ENCODE measurements at regions not wholly inside any gene's neighbourhood (a gene's known extent, or its start where the extent isn't known, plus 50 kb on each side); places are given as distances from the start of the nearest gene placed in this dataset.
"Not testable (repeated sequence)": the region's sequence is repeated elsewhere in the genome, so short reads cannot be mapped to it uniquely, and the experiment has no call there.

GRCh38 chr9:88628114-88628513 is 93.1 kb downstream of the NXNL2 start:
- Histone ChIP-seq H3K4me3 (ENCODE audit: low read length) (no peak overlapping the region), H3K27me3 (ENCODE audit: insufficient read depth, low read length, poor library complexity) (no peaks in the 10 kb centered on the region), H3K4ac (ENCODE audit: low read depth, low read length) (no peak overlapping the region), H3K79me2 (ENCODE audit: control insufficient read depth, insufficient read depth, low read length) (no peaks in the 10 kb centered on the region), H2AK5ac (ENCODE audit: low read length) (no peak overlapping the region), H3K36me3 (ENCODE audit: control insufficient read depth, insufficient read depth, low read length) (no peaks in the 10 kb centered on the region), H3K18ac (ENCODE audit: low read length) (no peak overlapping the region), H4K8ac (ENCODE audit: low read depth, low read length) (no peak overlapping the region), H2BK5ac (ENCODE audit: low read length) (no peak overlapping the region), H3K4me2 (ENCODE audit: low read length) (no peak overlapping the region), H3K4me1 (ENCODE audit: control insufficient read depth, low read depth, low read length) (no peaks in the 10 kb centered on the region), H3K79me1 (ENCODE audit: low read length) (no peaks in the 10 kb centered on the region), H2BK15ac (replicated peaks; ENCODE audit: low read depth) (no peak overlapping the region), H3K23ac (ENCODE audit: low read length) (no peak overlapping the region), H3K56ac (ENCODE audit: low read length) (no peak overlapping the region), H3K9ac (ENCODE audit: low read length) (no peak overlapping the region), H2BK120ac (ENCODE audit: low read depth, low read length) (no peak overlapping the region), H3K27ac (ENCODE audit: low read depth, low read length) (no peak overlapping the region), H4K5ac (ENCODE audit: low read length) (no peak overlapping the region)
- no CpG with 5 or more reads among the region's 2 CpGs for WGBS (ENCODE audit: extremely low coverage, insufficient coverage, low lambda C conversion rate)
- no peak for DNase-seq

- DNase-seq, result no peak
- Histone ChIP-seq H3K36me3 (ENCODE audit: control insufficient read depth, insufficient read depth, low read length) (no peaks in the 10 kb centered on the region), H4K8ac (ENCODE audit: low read depth, low read length) (no peak overlapping the region), H3K9ac (ENCODE audit: low read length) (no peak overlapping the region), H3K27ac (ENCODE audit: low read depth, low read length) (no peak overlapping the region), H3K79me1 (ENCODE audit: low read length) (no peaks in the 10 kb centered on the region), H3K27me3 (ENCODE audit: insufficient read depth, low read length, poor library complexity) (no peaks in the 10 kb centered on the region), H3K56ac (ENCODE audit: low read length) (no peak overlapping the region), H2BK120ac (ENCODE audit: low read depth, low read length) (no peak overlapping the region), H2BK15ac (replicated peaks; ENCODE audit: low read depth) (no peak overlapping the region), H3K4me2 (ENCODE audit: low read length) (no peak overlapping the region), H3K23ac (ENCODE audit: low read length) (no peak overlapping the region), H3K79me2 (ENCODE audit: control insufficient read depth, insufficient read depth, low read length) (no peaks in the 10 kb centered on the region), H4K5ac (ENCODE audit: low read length) (no peak overlapping the region), H3K4ac (ENCODE audit: low read depth, low read length) (no peak overlapping the region), H3K18ac (ENCODE audit: low read length) (no peak overlapping the region), H2AK5ac (ENCODE audit: low read length) (no peak overlapping the region), H3K4me3 (ENCODE audit: low read length) (no peak overlapping the region), H3K4me1 (ENCODE audit: control insufficient read depth, low read depth, low read length) (no peaks in the 10 kb centered on the region), H2BK5ac (ENCODE audit: low read length) (no peak overlapping the region)
These were observed 93.8 kb downstream of the NXNL2 start for GRCh38 chr9:88628811-88629210.

GRCh38 chr9:88630574-88630973 is 95.6 kb downstream of the NXNL2 start:
- H3K56ac ChIP-seq (ENCODE audit: low read length); H2BK120ac ChIP-seq (ENCODE audit: low read depth, low read length); DNase-seq; H3K18ac ChIP-seq (ENCODE audit: low read length); H2BK5ac ChIP-seq (ENCODE audit: low read length); H3K4me3 ChIP-seq (ENCODE audit: low read length); H3K79me1 ChIP-seq (ENCODE audit: low read length); H3K23ac ChIP-seq (ENCODE audit: low read length); H4K8ac ChIP-seq (ENCODE audit: low read depth, low read length); H4K5ac ChIP-seq (ENCODE audit: low read length); H2BK15ac ChIP-seq (replicated peaks; ENCODE audit: low read depth); H3K27ac ChIP-seq (ENCODE audit: low read depth, low read length); H3K27me3 ChIP-seq (ENCODE audit: insufficient read depth, low read length, poor library complexity); H2AK5ac ChIP-seq (ENCODE audit: low read length); H3K4ac ChIP-seq (ENCODE audit: low read depth, low read length); H3K36me3 ChIP-seq (ENCODE audit: control insufficient read depth, insufficient read depth, low read length); H3K79me2 ChIP-seq (ENCODE audit: control insufficient read depth, insufficient read depth, low read length); H3K4me2 ChIP-seq (ENCODE audit: low read length); H3K4me1 ChIP-seq (ENCODE audit: control insufficient read depth, low read depth, low read length); H3K9ac ChIP-seq (ENCODE audit: low read length): not testable (repeated sequence)
- WGBS (ENCODE audit: extremely low coverage, insufficient coverage, low lambda C conversion rate), result no CpG with 5 or more reads among the region's 3 CpGs

GRCh38 chr9:88635151-88635550 is 100.2 kb downstream of the NXNL2 start:
- Histone ChIP-seq H3K4ac (ENCODE audit: low read depth, low read length) (no peak overlapping the region), H4K8ac (ENCODE audit: low read depth, low read length) (no peak overlapping the region), H3K9ac (ENCODE audit: low read length) (no peak overlapping the region), H3K56ac (ENCODE audit: low read length) (no peak overlapping the region), H2BK5ac (ENCODE audit: low read length) (no peak overlapping the region), H3K79me1 (ENCODE audit: low read length) (no peaks in the 10 kb centered on the region), H2AK5ac (ENCODE audit: low read length) (no peak overlapping the region), H3K23ac (ENCODE audit: low read length) (no peak overlapping the region), H4K5ac (ENCODE audit: low read length) (no peak overlapping the region), H3K18ac (ENCODE audit: low read length) (no peak overlapping the region), H3K27me3 (ENCODE audit: insufficient read depth, low read length, poor library complexity) (no peaks in the 10 kb centered on the region), H3K4me3 (ENCODE audit: low read length) (no peak overlapping the region), H3K36me3 (ENCODE audit: control insufficient read depth, insufficient read depth, low read length) (no peaks in the 10 kb centered on the region), H3K27ac (ENCODE audit: low read depth, low read length) (no peak overlapping the region), H3K4me1 (ENCODE audit: control insufficient read depth, low read depth, low read length) (no peaks in the 10 kb centered on the region), H3K4me2 (ENCODE audit: low read length) (no peak overlapping the region), H2BK15ac (replicated peaks; ENCODE audit: low read depth) (no peak overlapping the region), H3K79me2 (ENCODE audit: control insufficient read depth, insufficient read depth, low read length) (no peaks in the 10 kb centered on the region), H2BK120ac (ENCODE audit: low read depth, low read length) (no peak overlapping the region)
- DNase-seq, result no peak

GRCh38 chr9:88641456-88642240 is 106.7 kb downstream of the NXNL2 start:
- Histone ChIP-seq H3K27me3 (ENCODE audit: insufficient read depth, low read length, poor library complexity) (no peaks in the 10 kb centered on the region), H2BK15ac (replicated peaks; ENCODE audit: low read depth) (no peak overlapping the region), H3K79me2 (ENCODE audit: control insufficient read depth, insufficient read depth, low read length) (no peaks in the 10 kb centered on the region), H2AK5ac (ENCODE audit: low read length) (no peak overlapping the region), H3K79me1 (ENCODE audit: low read length) (no peaks in the 10 kb centered on the region), H3K9ac (ENCODE audit: low read length) (no peak overlapping the region), H3K36me3 (ENCODE audit: control insufficient read depth, insufficient read depth, low read length) (no peaks in the 10 kb centered on the region), H3K18ac (ENCODE audit: low read length) (no peak overlapping the region), H3K23ac (ENCODE audit: low read length) (no peak overlapping the region), H4K8ac (ENCODE audit: low read depth, low read length) (no peak overlapping the region), H4K5ac (ENCODE audit: low read length) (no peak overlapping the region), H2BK5ac (ENCODE audit: low read length) (no peak overlapping the region), H3K56ac (ENCODE audit: low read length) (no peak overlapping the region), H3K4me3 (ENCODE audit: low read length) (no peak overlapping the region), H3K4me2 (ENCODE audit: low read length) (no peak overlapping the region), H3K4me1 (ENCODE audit: control insufficient read depth, low read depth, low read length) (no peaks in the 10 kb centered on the region), H2BK120ac (ENCODE audit: low read depth, low read length) (no peak overlapping the region), H3K27ac (ENCODE audit: low read depth, low read length) (no peak overlapping the region), H3K4ac (ENCODE audit: low read depth, low read length) (no peak overlapping the region)
- DNase-seq, result no peak
- no CpG with 5 or more reads among the region's 4 CpGs for WGBS (ENCODE audit: extremely low coverage, insufficient coverage, low lambda C conversion rate)

GRCh38 chr9:88642336-88642735 is 107.4 kb downstream of the NXNL2 start:
- H2AK5ac ChIP-seq (ENCODE audit: low read length), result no peak overlapping the region
- H3K4ac ChIP-seq (ENCODE audit: low read depth, low read length), result no peak overlapping the region
- H3K23ac ChIP-seq (ENCODE audit: low read length), result no peak overlapping the region
- H2BK120ac ChIP-seq (ENCODE audit: low read depth, low read length), result no peak overlapping the region
- no peak overlapping the region for H3K4me2 ChIP-seq (ENCODE audit: low read length)
- no peak overlapping the region for H2BK5ac ChIP-seq (ENCODE audit: low read length)
- no peak overlapping the region for H3K27ac ChIP-seq (ENCODE audit: low read depth, low read length)
- H3K56ac ChIP-seq (ENCODE audit: low read length), result no peak overlapping the region
- H3K4me1 ChIP-seq (ENCODE audit: control insufficient read depth, low read depth, low read length), result no peaks in the 10 kb centered on the region
- no peaks in the 10 kb centered on the region for H3K27me3 ChIP-seq (ENCODE audit: insufficient read depth, low read length, poor library complexity)
- H3K18ac ChIP-seq (ENCODE audit: low read length), result no peak overlapping the region
- no peaks in the 10 kb centered on the region for H3K79me1 ChIP-seq (ENCODE audit: low read length)
- no peak overlapping the region for H3K4me3 ChIP-seq (ENCODE audit: low read length)
- H3K9ac ChIP-seq (ENCODE audit: low read length), result no peak overlapping the region
- no peaks in the 10 kb centered on the region for H3K79me2 ChIP-seq (ENCODE audit: control insufficient read depth, insufficient read depth, low read length)
- H2BK15ac ChIP-seq (replicated peaks; ENCODE audit: low read depth), result no peak overlapping the region
- DNase-seq, result no peak
- H3K36me3 ChIP-seq (ENCODE audit: control insufficient read depth, insufficient read depth, low read length), result no peaks in the 10 kb centered on the region
- no peak overlapping the region for H4K5ac ChIP-seq (ENCODE audit: low read length)
- no peak overlapping the region for H4K8ac ChIP-seq (ENCODE audit: low read depth, low read length)
